ENCODE measurements at regions not wholly inside any gene's neighbourhood (a gene's known extent, or its start where the extent isn't known, plus 50 kb on each side); places are given as distances from the start of the nearest gene placed in this dataset.

DNA sequence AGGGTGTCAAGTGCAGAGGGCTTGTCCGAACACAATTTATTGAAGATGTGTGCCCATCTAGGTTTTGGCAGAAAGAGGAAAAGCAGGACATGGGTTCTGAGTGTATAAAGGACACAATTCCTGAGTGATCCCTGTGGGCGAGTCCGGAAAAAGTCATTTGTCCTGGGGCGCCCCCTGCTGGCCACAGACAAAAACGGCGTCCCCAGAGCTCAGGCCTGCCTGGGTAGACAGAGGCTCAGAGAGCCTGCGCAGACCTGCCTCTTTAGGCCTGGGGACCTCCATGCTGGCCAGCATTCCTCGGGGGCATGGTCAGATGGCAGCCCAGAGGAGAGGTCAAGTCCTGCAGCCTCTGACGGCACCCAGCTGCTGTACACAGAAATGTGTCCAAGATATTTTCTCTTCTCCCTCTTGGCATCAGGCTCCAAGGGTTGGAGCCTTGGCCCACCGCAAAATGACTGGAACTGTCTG lies 65.5 kb upstream of the LRP8 start:
- Histone ChIP-seq H3K9me3 (no peaks in the 10 kb centered on the region), H3K36me3 (no peaks in the 10 kb centered on the region), H3K27me3 (peaks cover 31% of the 10 kb centered on the region), H3K27ac (no peak overlapping the region), H3K4me1 (no peaks in the 10 kb centered on the region), H3K4me3 (no peak overlapping the region)
- 0 to 5% methylated on average over 4 to 5 of the region's 10 CpGs for WGBS, 2 donors (ENCODE audit: low coverage in 1 of 2)
- no peak for TF ChIP-seq POLR2AphosphoS5 (IDR thresholded peaks at IDR 0.05)
- TF ChIP-seq POLR2A (IDR thresholded peaks at IDR 0.05): no peak
- TF ChIP-seq, protein P1, sequence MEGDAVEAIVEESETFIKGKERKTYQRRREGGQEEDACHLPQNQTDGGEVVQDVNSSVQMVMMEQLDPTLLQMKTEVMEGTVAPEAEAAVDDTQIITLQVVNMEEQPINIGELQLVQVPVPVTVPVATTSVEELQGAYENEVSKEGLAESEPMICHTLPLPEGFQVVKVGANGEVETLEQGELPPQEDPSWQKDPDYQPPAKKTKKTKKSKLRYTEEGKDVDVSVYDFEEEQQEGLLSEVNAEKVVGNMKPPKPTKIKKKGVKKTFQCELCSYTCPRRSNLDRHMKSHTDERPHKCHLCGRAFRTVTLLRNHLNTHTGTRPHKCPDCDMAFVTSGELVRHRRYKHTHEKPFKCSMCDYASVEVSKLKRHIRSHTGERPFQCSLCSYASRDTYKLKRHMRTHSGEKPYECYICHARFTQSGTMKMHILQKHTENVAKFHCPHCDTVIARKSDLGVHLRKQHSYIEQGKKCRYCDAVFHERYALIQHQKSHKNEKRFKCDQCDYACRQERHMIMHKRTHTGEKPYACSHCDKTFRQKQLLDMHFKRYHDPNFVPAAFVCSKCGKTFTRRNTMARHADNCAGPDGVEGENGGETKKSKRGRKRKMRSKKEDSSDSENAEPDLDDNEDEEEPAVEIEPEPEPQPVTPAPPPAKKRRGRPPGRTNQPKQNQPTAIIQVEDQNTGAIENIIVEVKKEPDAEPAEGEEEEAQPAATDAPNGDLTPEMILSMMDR (IDR thresholded peaks at IDR 0.05): peak; percentile 89 to 97 (median 96)
- TF ChIP-seq EP300 (IDR thresholded peaks at IDR 0.05): no peak
- peak; percentile 83 for ATAC-seq

DNA sequence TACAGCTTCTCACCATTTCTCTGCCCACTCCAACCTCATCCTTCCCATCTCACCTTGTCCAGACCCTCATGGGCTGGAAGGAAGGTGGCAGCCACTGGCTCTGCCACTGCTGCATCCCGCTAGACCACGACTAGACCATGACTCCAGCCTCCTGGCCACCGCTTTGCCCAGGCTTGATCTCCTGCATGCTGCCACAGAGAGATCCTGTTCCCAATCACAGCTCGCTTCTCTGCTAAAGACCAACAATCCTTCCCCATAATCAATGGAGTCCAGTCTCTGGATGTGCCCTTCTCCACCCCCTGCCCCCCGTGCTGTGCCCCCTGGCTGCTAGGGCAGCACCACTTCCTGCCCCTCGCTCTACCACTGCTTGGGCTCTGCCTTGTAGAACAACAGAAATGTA lies 64.9 kb upstream of the DMRTB1 start:
- Histone ChIP-seq H3K4me1 (no peaks in the 10 kb centered on the region), H3K36me3 (no peaks in the 10 kb centered on the region), H3K4me3 (no peak overlapping the region), H3K9me3 (no peaks in the 10 kb centered on the region), H3K27ac (no peak overlapping the region), H3K27me3 (peaks cover 31% of the 10 kb centered on the region)
- TF ChIP-seq, protein P1 (IDR thresholded peaks at IDR 0.05): no peak
- TF ChIP-seq EP300 (IDR thresholded peaks at IDR 0.05) (no peak), POLR2AphosphoS5 (IDR thresholded peaks at IDR 0.05) (no peak), POLR2A (IDR thresholded peaks at IDR 0.05) (no peak)
- ATAC-seq: no peak
- 90% methylated on average over 5 of the region's 6 CpGs; no CpG with 5 or more reads in 1 of the 2 donors for WGBS, 2 donors (ENCODE audit: low coverage in 1 of 2)

DNA sequence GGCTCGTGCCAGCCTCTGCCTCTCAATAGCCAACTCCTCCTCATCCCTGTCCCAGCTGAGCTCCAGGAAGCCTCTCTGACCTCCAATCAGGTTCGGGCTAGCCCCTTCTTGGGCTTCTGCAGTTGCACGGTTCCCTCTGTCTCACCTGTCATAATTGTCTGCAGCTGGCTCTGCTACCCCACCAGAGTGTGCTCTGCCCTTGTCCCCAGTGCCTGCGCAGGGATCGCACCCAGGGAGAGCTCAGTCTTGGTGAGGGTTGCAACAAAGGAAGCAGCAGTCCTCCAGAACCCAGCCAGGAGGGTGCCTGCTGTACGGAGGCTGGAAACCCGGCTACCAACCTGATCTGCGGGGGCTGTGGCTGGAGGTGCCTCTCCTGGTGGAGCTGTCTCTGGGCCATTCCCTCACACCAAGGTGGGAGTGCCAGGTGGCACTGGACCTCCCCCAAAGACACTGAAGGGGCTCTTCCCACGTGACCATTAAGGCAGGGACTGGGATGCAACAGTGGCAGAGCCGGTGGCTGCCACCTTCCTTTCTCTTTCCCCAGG lies 63.5 kb upstream of the DMRTB1 start:
- no peak for ATAC-seq
- 48 to 60% methylated on average over 4 to 6 of the region's 10 CpGs for WGBS, 2 donors (ENCODE audit: low coverage in 1 of 2)

DNA sequence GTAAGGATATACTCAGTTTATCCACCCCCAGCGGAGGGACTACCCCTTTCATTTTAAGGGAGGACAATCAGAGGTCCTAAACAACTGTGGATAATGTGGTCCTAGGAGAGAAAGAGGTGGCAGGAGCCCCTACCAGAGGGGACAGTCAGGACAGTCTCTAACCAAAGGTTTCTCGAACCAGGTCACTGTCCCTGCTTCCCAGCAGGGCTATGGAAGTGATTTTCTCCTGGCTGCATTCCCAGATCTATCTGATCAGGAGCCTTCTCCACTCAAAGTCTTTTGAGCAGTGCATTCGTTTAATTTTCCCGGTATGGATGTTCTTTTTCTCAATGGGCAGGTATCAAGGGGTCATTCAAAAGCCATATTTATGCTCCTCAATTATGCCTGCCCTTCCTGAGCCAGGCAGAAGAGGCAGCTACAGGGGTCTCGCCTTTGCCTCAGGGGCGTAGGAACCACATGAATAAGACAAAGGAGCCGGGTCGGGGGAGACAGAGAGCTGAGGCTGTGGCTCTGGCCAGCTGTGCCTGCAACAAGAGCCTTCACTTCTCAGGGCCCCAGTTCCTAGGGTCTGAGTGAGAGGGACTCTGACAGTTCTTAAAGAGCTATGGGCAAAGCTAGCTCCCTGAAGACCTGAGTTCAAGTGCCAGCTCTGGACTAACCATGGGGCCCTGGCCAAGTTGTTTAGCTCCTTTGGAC lies 62.5 kb upstream of the DMRTB1 start:
- ATAC-seq: no peak
- whole genome bisulfite sequencing, 2 donors (ENCODE audit: low coverage in 1 of 2): 55% methylated on average over 7 of the region's 8 CpGs; no CpG with 5 or more reads in 1 of the 2 donors
- H3K27ac ChIP-seq: no peak overlapping the region
- no peaks in the 10 kb centered on the region for H3K36me3 ChIP-seq
- peaks cover 40% of the 10 kb centered on the region for H3K27me3 ChIP-seq
- H3K9me3 ChIP-seq: no peaks in the 10 kb centered on the region
- no peaks in the 10 kb centered on the region for H3K4me1 ChIP-seq
- no peak overlapping the region for H3K4me3 ChIP-seq
- TF ChIP-seq POLR2A (IDR thresholded peaks at IDR 0.05) (no peak), POLR2AphosphoS5 (IDR thresholded peaks at IDR 0.05) (no peak), EP300 (IDR thresholded peaks at IDR 0.05) (no peak)
- TF ChIP-seq, protein P1 (IDR thresholded peaks at IDR 0.05): no peak

More for the DNA sequence above, 63.5 kb upstream of the DMRTB1 start:
- TF ChIP-seq, protein P1 (IDR thresholded peaks at IDR 0.05): no peak
- no peak for TF ChIP-seq POLR2A (IDR thresholded peaks at IDR 0.05)
- TF ChIP-seq EP300 (IDR thresholded peaks at IDR 0.05): no peak
- TF ChIP-seq POLR2AphosphoS5 (IDR thresholded peaks at IDR 0.05): no peak
- H3K36me3 ChIP-seq: no peaks in the 10 kb centered on the region
- H3K4me1 ChIP-seq: no peaks in the 10 kb centered on the region
- peaks cover 31% of the 10 kb centered on the region for H3K27me3 ChIP-seq
- H3K27ac ChIP-seq: no peak overlapping the region
- H3K9me3 ChIP-seq: no peaks in the 10 kb centered on the region
- no peak overlapping the region for H3K4me3 ChIP-seq

DNA sequence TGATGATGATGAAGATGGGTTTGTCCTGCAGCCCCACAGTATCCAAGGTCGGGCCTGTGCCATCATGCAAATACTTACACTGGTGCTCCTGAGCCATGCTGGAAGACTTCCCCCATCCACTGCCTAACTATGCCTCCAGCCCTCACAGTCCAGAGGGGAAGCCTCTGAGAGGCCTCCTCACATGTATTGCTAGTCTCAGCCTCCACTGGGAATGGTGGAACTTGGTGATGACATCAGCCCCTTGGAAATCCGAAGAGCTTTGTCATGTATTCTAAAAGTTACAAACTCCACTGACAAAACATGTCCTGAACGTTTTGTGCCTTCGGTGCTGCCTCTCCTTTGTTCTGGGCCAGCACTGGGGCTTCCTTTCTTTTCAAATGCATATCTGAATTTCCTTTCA lies 61.1 kb upstream of the DMRTB1 start:
- TF ChIP-seq, protein P1 (IDR thresholded peaks at IDR 0.05): no peak
- TF ChIP-seq POLR2AphosphoS5 (IDR thresholded peaks at IDR 0.05): no peak
- TF ChIP-seq POLR2A (IDR thresholded peaks at IDR 0.05): no peak
- TF ChIP-seq EP300 (IDR thresholded peaks at IDR 0.05): no peak
- Histone ChIP-seq H3K27ac (no peak overlapping the region), H3K4me3 (no peak overlapping the region), H3K27me3 (peaks cover 52% of the 10 kb centered on the region), H3K36me3 (no peaks in the 10 kb centered on the region), H3K4me1 (no peaks in the 10 kb centered on the region), H3K9me3 (no peaks in the 10 kb centered on the region)
- no peak for ATAC-seq
- WGBS, 2 donors (ENCODE audit: low coverage in 1 of 2): 59 to 60% methylated on average over 3 of the region's 4 CpGs
